Sigmoid colon (tissue), 6 donors: ENCODE measurements at regions not wholly inside any gene's neighbourhood (a gene's known extent, or its start where the extent isn't known, plus 50 kb on each side); places are given as distances from the start of the nearest gene placed in this dataset.

ENCODE experiments used
- DNase-seq: peaks from one replicate; pipeline ENCODE4 v3.0.0-alpha.2; 2019
- H3K27ac ChIP-seq, 4 donors: fragments of 200-600 bp; sonication (generic); one replicate each; pipeline ENCODE4 v1.5.1; 2016 to 2019; ENCODE audit warnings: mild to moderate bottlenecking in 1 of 4
- H3K27me3 ChIP-seq, 3 donors: fragments of 200-600 bp; sonication (generic); one replicate each; pipeline ENCODE4 v1.5.1; 2019; ENCODE audit warnings: mild to moderate bottlenecking in 1 of 3
- H3K36me3 ChIP-seq, 4 donors: fragments of 200-600 bp; sonication (generic); one replicate each; pipeline ENCODE4 v1.5.1; 2016 to 2019
- H3K4me1 ChIP-seq, 4 donors: fragments of 200-600 bp; sonication (generic); one replicate each; pipeline ENCODE4 v1.5.1; 2017 to 2019
- H3K4me3 ChIP-seq, 4 donors: fragments of 200-600 bp; sonication (generic); one replicate each; pipeline ENCODE4 v1.5.1; 2017 to 2019; ENCODE audit warnings: mild to moderate bottlenecking in 2 of 4, moderate library complexity in 1 of 4
- H3K9me3 ChIP-seq, 4 donors: fragments of 200-600 bp in 3 of 4; sonication (generic) in 3 of 4; one replicate each; pipeline versions ENCODE4 v1.5.1 to v1.6.1; 2013 to 2019
- CTCF ChIP-seq, 4 experiments: fragments of 450-650 bp in 3 of 4; fragments of 200-600 bp in 1 of 4; IDR thresholded peaks; one replicate each; pipeline ENCODE4 v1.5.1; 2016 to 2019; ENCODE audit warnings: antibody characterized with exemption in 4 of 4, mild to moderate bottlenecking in 3 of 4, moderate library complexity in 2 of 4
- EP300 ChIP-seq, 4 donors: sonication (generic); formaldehyde crosslinking; IDR thresholded peaks; one replicate each; pipeline ENCODE4 v1.6.1; 2017; ENCODE audit warnings: antibody characterized with exemption in 4 of 4
- POLR2A ChIP-seq, 2 donors: fragments of 450-650 bp; IDR thresholded peaks; one replicate each; pipeline ENCODE4 v1.6.1; 2016; ENCODE audit warnings: antibody characterized with exemption in 2 of 2, mild to moderate bottlenecking in 2 of 2, moderate library complexity in 2 of 2
- POLR2AphosphoS5 ChIP-seq, 4 donors: sonication (generic); formaldehyde crosslinking; IDR thresholded peaks; one replicate each; pipeline ENCODE4 v1.6.1; 2017; ENCODE audit warnings: antibody characterized with exemption in 4 of 4
- WGBS, 2 donors: extraction: QIAGEN DNeasy Blood & Tissue Kit; methylation state at CpG; one replicate each; pipeline ENCODE4 v1.1.7; 2013; 5-methylcytosine and 5-hydroxymethylcytosine counted together
- intact Hi-C: fragments of 100-400 bp; cut with DNase I; formaldehyde crosslinking; loops from one replicate; pipeline ENCODE4 v1.15.1; 2023
- donor health status: healthy with polysubstance abuse.
- donor health status: healthy.

- no peak overlapping the region for H3K4me3 ChIP-seq
- H3K4me1 ChIP-seq, result no peaks in the 10 kb centered on the region
- 80 to 81% methylated on average over 1 of the region's 1 CpG for WGBS, 2 donors
- TF ChIP-seq EP300 (IDR thresholded peaks at IDR 0.05) (no peak), POLR2A (IDR thresholded peaks at IDR 0.05) (no peak), POLR2AphosphoS5 (IDR thresholded peaks at IDR 0.05) (no peak), CTCF (IDR thresholded peaks at IDR 0.05) (no peak)
- peaks cover 0 to 3% (median 0%) of the 10 kb centered on the region in 4 donors for H3K9me3 ChIP-seq
- DNase-seq, result no peak
- no peaks in the 10 kb centered on the region for H3K36me3 ChIP-seq
- intact Hi-C loops, result no loop called here
- no peaks in the 10 kb centered on the region for H3K27me3 ChIP-seq
- no peak overlapping the region for H3K27ac ChIP-seq
Observed at GRCh38 chr19:13640611-13641010, 123.7 kb upstream of the MRI1 start.

- no peak for TF ChIP-seq POLR2AphosphoS5 (IDR thresholded peaks at IDR 0.05)
- TF ChIP-seq EP300 (IDR thresholded peaks at IDR 0.05), result no peak
- TF ChIP-seq POLR2A (IDR thresholded peaks at IDR 0.05), result no peak
- no peak for TF ChIP-seq CTCF (IDR thresholded peaks at IDR 0.05)
- DNase-seq, result no peak
- 77 to 84% methylated on average over 7 of the region's 7 CpGs for WGBS, 2 donors
- no peaks in the 10 kb centered on the region for H3K36me3 ChIP-seq
- intact Hi-C loops, result no loop called here
- no peak overlapping the region for H3K4me3 ChIP-seq
- no peaks in the 10 kb centered on the region for H3K27me3 ChIP-seq
- no peaks in the 10 kb centered on the region for H3K9me3 ChIP-seq
- H3K4me1 ChIP-seq, result no peaks in the 10 kb centered on the region
- H3K27ac ChIP-seq, result no peak overlapping the region
Observed at GRCh38 chr19:13639342-13639929, 124.9 kb upstream of the MRI1 start.

GRCh38 chr19:13637664-13638063 lies 126.7 kb upstream of the MRI1 start:
- intact Hi-C loops, result no loop called here
- WGBS, 2 donors, result 85 to 89% methylated on average over 6 of the region's 6 CpGs
- H3K36me3 ChIP-seq, result no peaks in the 10 kb centered on the region
- H3K27me3 ChIP-seq, result no peaks in the 10 kb centered on the region
- H3K9me3 ChIP-seq, result no peaks in the 10 kb centered on the region
- TF ChIP-seq CTCF (IDR thresholded peaks at IDR 0.05), result no peak
- no peaks in the 10 kb centered on the region for H3K4me1 ChIP-seq
- DNase-seq, result no peak
- no peak overlapping the region for H3K4me3 ChIP-seq
- H3K27ac ChIP-seq, result no peak overlapping the region

- no peaks in the 10 kb centered on the region for H3K9me3 ChIP-seq
- H3K27me3 ChIP-seq, result peaks cover 0 to 10% (median 0%) of the 10 kb centered on the region in 3 donors
- TF ChIP-seq POLR2AphosphoS5 (IDR thresholded peaks at IDR 0.05) (no peak), POLR2A (IDR thresholded peaks at IDR 0.05) (no peak), CTCF (IDR thresholded peaks at IDR 0.05) (no peak), EP300 (IDR thresholded peaks at IDR 0.05) (no peak)
- no peaks in the 10 kb centered on the region for H3K4me1 ChIP-seq
- H3K36me3 ChIP-seq, result no peaks in the 10 kb centered on the region
- H3K4me3 ChIP-seq, result no peak overlapping the region
- 77 to 82% methylated on average over 6 of the region's 6 CpGs for WGBS, 2 donors
- H3K27ac ChIP-seq, result no peak overlapping the region
- intact Hi-C loops, result no loop called here
- no peak for DNase-seq
Observed at GRCh38 chr19:13634658-13635057, 128.4 kb upstream of the CACNA1A start.

GRCh38 chr19:13633522-13633922 lies 127.2 kb upstream of the CACNA1A start:
- TF ChIP-seq EP300 (IDR thresholded peaks at IDR 0.05), result no peak
- TF ChIP-seq POLR2AphosphoS5 (IDR thresholded peaks at IDR 0.05), result no peak
- no peak for TF ChIP-seq CTCF (IDR thresholded peaks at IDR 0.05)
- TF ChIP-seq POLR2A (IDR thresholded peaks at IDR 0.05), result no peak
- no peaks in the 10 kb centered on the region for H3K9me3 ChIP-seq
- 7 to 48% methylated on average over 1 of the region's 1 CpG for WGBS, 2 donors
- intact Hi-C loops, result no loop called here
- no peak overlapping the region for H3K4me3 ChIP-seq
- no peaks in the 10 kb centered on the region for H3K4me1 ChIP-seq
- no peak for DNase-seq
- peaks cover 0 to 14% (median 0%) of the 10 kb centered on the region in 3 donors for H3K27me3 ChIP-seq
- H3K36me3 ChIP-seq, result no peaks in the 10 kb centered on the region
- no peak overlapping the region for H3K27ac ChIP-seq
